Vagina (tissue), 2 donors: ENCODE measurements at regions not wholly inside any gene's neighbourhood (a gene's known extent, or its start where the extent isn't known, plus 50 kb on each side); places are given as distances from the start of the nearest gene placed in this dataset.

Experiments
- POLR2AphosphoS5 ChIP-seq, 2 donors: sonication (generic); formaldehyde crosslinking; IDR thresholded peaks; one replicate each; pipeline ENCODE4 v1.9.0; 2017; ENCODE audit warnings: antibody characterized with exemption in 2 of 2, mild to moderate bottlenecking in 2 of 2, low read depth in 1 of 2; ENCODE audit not compliant: insufficient read depth in 1 of 2
- TF ChIP-seq, protein P1 (sequence below), 3 experiments: fragments of 450-650 bp in 2 of 3; fragments of 200-600 bp in 1 of 3; sonication (generic) in 1 of 3; IDR thresholded peaks; one replicate each; pipeline ENCODE4 v1.5.1; 2017 to 2019; ENCODE audit warnings: antibody characterized with exemption in 3 of 3, mild to moderate bottlenecking in 2 of 3, moderate library complexity in 2 of 3

DNA sequence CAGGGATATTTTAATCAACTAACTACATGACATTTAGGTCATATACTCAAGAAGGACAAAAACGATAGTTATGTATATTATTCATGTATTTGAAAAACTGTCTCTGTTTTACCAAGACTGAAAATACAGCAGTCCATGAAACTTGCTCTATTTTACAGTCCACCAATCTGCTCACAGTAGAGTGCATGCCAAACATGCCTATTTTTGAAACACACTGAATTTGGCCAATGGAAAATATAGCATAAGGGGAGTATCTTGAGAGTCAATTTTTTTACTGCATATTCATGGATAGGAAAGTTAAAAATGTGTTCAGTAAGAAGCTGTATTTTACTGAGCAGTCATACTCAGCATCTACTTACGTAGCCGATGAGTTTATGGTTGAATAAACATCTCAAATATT is 621.2 kb upstream of the CHORDC1 start:
- TF ChIP-seq, protein P1, sequence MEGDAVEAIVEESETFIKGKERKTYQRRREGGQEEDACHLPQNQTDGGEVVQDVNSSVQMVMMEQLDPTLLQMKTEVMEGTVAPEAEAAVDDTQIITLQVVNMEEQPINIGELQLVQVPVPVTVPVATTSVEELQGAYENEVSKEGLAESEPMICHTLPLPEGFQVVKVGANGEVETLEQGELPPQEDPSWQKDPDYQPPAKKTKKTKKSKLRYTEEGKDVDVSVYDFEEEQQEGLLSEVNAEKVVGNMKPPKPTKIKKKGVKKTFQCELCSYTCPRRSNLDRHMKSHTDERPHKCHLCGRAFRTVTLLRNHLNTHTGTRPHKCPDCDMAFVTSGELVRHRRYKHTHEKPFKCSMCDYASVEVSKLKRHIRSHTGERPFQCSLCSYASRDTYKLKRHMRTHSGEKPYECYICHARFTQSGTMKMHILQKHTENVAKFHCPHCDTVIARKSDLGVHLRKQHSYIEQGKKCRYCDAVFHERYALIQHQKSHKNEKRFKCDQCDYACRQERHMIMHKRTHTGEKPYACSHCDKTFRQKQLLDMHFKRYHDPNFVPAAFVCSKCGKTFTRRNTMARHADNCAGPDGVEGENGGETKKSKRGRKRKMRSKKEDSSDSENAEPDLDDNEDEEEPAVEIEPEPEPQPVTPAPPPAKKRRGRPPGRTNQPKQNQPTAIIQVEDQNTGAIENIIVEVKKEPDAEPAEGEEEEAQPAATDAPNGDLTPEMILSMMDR (IDR thresholded peaks at IDR 0.05), result no peak
- TF ChIP-seq POLR2AphosphoS5 (IDR thresholded peaks at IDR 0.05; ENCODE audit: insufficient read depth in 1 of 2, low read depth in 1 of 2), result no peak
